GM18858 (cell line): ENCODE measurements at regions not wholly inside any gene's neighbourhood (a gene's known extent, or its start where the extent isn't known, plus 50 kb on each side); places are given as distances from the start of the nearest gene placed in this dataset.
"Not testable (repeated sequence)": the region's sequence is repeated elsewhere in the genome, so short reads cannot be mapped to it uniquely, and the experiment has no call there.

Source experiments
- ATAC-seq: cut with Tn5 transposase; IDR thresholded peaks from one replicate; pipeline ENCODE4 v1.9.1; 2021; ENCODE audit not compliant: unreplicated experiment

- ATAC-seq = no peak
These were observed 345.0 kb downstream of the TMEM38B start for GRCh38 chr9:106039151-106039935.

DNA sequence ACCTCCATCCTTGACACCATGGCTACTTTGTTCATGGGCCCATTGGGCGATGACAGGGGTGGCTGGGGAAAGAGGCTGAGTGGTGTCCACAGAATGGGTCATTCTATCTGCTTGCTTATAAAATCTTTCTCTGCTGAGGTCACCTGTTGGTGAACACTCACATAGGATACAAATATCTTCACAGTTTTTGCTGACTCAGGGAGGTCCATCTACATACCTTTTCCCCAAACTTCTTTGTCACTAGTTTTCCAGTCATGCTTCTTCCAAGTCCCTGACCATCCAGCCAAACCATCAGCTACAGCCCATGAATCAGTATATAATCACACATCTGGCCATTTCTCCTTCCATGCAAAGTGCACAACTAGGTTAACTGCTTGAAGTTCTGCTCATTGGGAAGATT is 347.6 kb downstream of the TMEM38B start:
- ATAC-seq = not testable (repeated sequence)

- no peak for ATAC-seq
These were observed 357.2 kb downstream of the TMEM38B start for GRCh38 chr9:106051545-106051944.

DNA sequence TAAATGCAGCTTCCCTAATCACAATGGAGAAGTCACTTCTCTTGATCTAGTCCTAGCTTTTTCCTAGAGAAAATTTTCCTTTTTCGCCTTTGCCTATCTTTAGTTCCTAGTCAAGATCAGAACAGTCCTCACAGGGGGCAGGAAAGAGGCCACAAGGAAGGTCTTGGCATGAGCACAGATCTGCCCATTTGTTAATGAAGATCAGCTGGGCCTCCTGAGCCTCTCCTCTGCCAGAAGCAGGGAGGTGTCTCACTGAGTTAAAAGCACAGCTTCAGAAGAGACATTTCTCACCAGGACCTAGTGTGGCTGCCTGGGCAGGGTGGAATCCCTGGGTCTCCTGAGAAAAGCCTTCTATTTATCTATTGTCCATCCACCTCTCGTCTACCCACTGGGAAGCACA is 357.8 kb downstream of the TMEM38B start:
- ATAC-seq = no peak

DNA sequence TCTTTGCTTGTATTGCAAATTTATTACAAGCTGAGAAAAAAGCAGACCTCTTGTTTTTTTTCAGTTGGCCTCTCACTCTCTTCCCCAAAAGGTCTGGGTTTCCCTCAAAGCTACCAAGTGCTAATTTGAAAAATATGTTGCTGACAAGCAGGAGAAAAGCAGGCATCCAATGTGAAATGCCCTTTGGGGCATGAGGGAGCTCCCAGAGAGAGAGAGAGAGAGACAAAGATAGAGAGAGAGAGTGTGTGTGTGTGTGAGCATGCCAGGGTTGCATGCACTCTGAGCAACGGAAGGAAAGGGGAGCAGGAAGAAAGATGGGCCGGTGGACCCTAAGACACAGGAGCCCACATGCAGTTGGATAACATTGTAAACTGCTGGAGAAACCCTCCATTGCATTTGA is 358.4 kb downstream of the TMEM38B start:
- ATAC-seq = no peak

DNA sequence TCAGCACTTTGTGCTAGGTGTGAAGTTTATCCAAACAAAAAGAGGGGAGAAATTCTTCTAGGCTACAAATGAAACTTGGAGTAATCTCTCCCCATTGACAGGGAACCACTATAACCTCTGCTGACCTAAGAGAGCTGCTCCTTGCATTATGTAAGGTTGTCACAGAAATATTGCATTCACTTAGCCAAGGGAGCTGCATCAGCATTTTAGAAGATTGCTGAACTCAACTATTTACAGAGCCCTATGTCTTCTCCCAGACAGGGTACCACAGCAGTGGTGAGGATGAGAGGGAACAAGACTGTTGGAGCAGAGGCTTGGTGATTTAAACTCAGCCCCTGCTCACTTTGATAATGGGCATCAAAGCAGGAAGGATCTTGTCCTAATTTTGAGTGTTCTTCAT is 362.0 kb downstream of the TMEM38B start:
- ATAC-seq = no peak

DNA sequence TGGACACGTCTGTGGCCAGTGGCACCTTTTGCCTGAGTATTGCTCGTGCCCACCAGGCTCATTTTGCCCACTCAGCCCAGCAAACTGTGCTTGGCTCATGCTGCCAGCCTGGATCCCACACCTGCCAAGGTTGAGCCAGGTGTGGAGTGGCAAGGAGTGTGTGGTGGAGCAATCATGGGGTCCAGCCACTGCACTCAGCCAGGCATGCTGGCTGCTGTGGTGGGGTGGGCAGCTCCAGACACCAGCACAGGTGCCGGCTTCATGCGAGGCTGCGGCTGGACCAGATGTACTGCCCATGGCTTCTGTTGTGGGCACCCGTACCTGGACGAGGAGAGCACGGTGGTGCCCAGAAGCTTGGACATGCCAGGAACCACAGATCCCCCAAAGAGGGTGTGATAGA is 364.1 kb downstream of the TMEM38B start:
- no peak for ATAC-seq

- ATAC-seq = no peak
These were observed 365.5 kb downstream of the TMEM38B start for GRCh38 chr9:106059886-106060285.

GRCh38 chr9:106060885-106061284 is 366.5 kb downstream of the TMEM38B start:
- ATAC-seq = no peak

DNA sequence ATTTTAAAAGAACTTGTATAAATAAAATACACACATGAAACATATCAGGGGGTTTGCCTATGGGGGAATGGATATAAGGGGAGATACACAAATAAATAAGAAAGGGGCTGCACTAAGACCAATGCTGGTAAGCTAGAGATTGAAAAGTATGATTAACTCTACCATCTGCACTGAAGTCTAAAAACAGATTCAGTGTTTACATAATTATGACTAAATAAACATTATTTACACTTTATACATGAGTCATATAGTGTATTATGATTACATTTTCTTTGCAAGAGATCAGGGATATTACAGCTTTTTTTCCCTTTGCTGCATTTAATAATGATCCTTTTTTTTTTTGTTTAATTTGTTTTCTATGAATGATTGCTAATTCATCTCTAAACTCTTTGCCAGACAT is 367.9 kb downstream of the TMEM38B start:
- ATAC-seq = no peak

DNA sequence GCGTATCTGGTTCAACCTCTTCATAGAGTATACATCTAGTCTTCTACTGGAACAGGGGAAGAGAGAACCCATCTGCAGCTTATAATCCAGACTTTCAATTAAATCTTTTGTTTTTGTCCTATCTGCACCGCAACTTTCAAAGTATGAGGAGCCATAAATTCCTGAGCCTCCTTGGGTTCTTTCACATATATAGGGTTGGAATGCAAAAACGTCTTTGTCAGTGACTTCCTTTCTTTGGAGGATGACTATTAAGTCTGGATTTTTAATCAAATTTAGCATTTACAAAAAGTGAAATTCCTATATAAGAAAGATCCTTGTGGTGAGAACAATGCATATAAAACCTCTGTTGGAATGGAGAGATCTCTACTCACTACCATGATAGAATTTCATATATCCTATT is 370.8 kb downstream of the TMEM38B start:
- ATAC-seq = no peak

- ATAC-seq = no peak
These were observed 371.4 kb downstream of the TMEM38B start for GRCh38 chr9:106065579-106066214.

DNA sequence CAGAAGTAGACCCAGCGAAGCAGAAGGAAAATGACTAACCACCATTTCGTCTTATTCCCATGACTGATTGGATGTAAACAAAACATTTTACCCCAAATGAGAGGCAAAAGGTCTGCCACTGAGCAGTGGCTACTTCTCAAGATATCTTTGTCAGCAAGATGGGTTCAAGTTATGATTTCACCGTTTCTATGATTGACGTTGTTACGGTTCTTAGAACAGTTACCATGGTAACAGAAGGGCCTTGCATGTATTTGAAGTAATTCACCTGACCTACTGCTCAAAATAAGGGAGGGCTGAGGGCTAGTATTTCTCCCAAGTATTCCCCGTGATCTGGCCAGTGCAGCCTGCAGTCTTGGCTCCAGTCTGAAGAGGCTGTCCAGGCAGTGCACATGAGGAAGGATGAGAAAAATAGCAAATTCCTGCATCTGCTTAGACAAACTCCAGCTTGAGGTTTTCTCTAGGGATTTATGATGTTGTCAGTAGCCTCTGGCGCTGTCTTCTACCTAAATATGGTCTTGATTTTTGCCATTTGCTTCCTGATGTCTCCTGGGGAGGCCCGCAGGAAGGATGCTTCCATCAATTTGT is 372.7 kb downstream of the TMEM38B start:
- no peak for ATAC-seq

DNA sequence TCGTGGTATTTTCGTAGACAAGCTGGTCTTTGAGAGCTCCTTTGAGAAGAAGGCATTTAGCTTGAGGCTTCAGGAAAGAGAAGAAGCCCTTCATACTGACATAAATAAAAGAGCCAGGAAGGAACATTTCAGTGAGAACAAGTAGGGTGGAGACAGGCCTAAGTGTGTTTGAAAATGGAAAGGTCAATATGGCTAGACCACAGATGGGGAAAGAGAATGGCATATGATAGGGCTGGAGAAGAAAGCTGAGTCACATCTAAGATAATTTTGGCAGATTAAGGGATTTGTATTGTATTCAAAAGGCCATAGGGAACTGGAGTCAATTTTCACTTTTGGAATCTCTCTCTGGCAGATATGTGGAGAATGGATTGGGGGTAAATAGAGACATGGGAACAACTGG is 374.9 kb downstream of the TMEM38B start:
- ATAC-seq = no peak

- ATAC-seq = no peak
These were observed 378.1 kb downstream of the TMEM38B start for GRCh38 chr9:106072421-106072820.

DNA sequence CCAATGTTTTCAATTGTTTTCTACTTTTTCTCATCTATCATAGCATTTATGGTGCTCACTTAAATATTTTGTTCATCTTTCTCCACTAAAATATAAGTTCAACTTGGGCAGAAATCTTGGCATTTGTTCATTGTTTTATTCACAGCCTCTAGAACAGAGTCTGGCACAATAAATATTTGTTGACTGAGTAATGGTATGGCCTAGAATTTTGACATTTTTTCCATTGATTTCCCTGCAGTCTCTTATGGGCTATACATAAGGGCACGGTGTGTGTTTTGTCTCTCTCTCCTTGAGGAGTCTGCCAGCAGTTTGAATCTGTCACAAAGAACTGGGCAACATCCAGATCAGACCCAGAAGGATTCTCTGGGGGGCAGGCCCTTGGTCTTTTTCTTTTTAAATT is 379.7 kb downstream of the TMEM38B start:
- no peak for ATAC-seq

DNA sequence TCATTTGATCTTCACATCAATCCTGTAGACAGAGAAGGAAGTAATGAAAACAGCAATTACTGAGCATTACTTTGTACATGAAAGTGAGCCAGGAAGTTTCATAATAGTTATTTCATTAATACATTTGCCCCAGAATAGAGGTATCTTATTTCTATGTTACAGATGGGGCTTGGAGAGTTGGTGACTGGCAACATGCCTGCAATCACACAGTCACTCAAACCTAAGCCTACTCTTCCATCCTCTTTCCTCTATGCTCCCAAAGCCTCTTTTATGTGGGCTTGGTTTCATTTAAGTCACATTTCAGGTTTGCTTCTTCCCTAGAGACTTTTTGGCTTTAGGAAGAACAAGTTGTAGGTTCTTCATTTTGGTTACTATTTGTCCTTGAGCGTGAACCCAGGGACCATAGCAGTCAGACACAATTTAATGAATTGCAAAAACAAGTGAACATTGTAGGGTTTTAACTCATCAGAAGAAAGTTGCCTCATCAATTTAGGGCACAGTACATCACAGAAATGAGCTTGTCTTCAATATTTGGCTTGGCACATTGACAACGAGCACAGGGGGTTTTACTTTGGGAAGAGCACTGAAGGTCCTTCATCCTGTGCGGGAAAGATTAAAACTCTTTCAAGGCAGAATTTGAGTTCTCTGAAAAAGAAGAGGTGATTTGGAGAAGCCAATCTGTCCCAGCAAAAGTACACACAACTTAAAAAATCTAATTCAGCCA is 381.1 kb downstream of the TMEM38B start:
- no peak for ATAC-seq

GRCh38 chr9:106075960-106076327 is 381.6 kb downstream of the TMEM38B start:
- no peak for ATAC-seq

GRCh38 chr9:106076711-106077110 is 382.4 kb downstream of the TMEM38B start:
- ATAC-seq = no peak

- no peak for ATAC-seq
These were observed 383.4 kb downstream of the TMEM38B start for GRCh38 chr9:106077731-106078130.

GRCh38 chr9:106082621-106083020 is 388.3 kb downstream of the TMEM38B start:
- ATAC-seq = no peak

GRCh38 chr9:106084702-106085101 is 390.4 kb downstream of the TMEM38B start:
- ATAC-seq = no peak
